HG02938 (cell line): ENCODE measurements at regions not wholly inside any gene's neighbourhood (a gene's known extent, or its start where the extent isn't known, plus 50 kb on each side); places are given as distances from the start of the nearest gene placed in this dataset.
"Not testable (repeated sequence)": the region's sequence is repeated elsewhere in the genome, so short reads cannot be mapped to it uniquely, and the experiment has no call there.

Experiments used
- ATAC-seq: cut with Tn5 transposase; IDR thresholded peaks from one replicate; pipeline ENCODE4 v1.9.1; 2021; ENCODE audit warnings: mild to moderate bottlenecking, moderate library complexity; ENCODE audit not compliant: unreplicated experiment

GRCh38 chr9:81455462-81456219, 233.7 kb downstream of the TLE1 start:
- no peak for ATAC-seq

GRCh38 chr9:81445331-81445921, 243.9 kb downstream of the TLE1 start:
- no peak for ATAC-seq

GRCh38 chr9:81431641-81432040, 257.7 kb downstream of the TLE1 start:
- ATAC-seq, result no peak

GRCh38 chr9:81430727-81431126, 258.6 kb downstream of the TLE1 start:
- no peak for ATAC-seq

- no peak for ATAC-seq
Observed at GRCh38 chr9:81427870-81428269, 261.5 kb downstream of the TLE1 start.

GRCh38 chr9:81424431-81424830, 264.9 kb downstream of the TLE1 start:
- no peak for ATAC-seq

- ATAC-seq, result no peak
Observed at GRCh38 chr9:81423589-81424326, 265.6 kb downstream of the TLE1 start.

- ATAC-seq, result not testable (repeated sequence)
Observed at GRCh38 chr9:81421090-81421489, 268.3 kb downstream of the TLE1 start.

- no peak for ATAC-seq
Observed at GRCh38 chr9:81420024-81420423, 269.3 kb downstream of the TLE1 start.

- ATAC-seq, result no peak
Observed at GRCh38 chr9:81417941-81418340, 271.4 kb downstream of the TLE1 start.

GRCh38 chr9:81417299-81417675, 272.1 kb downstream of the TLE1 start:
- no peak for ATAC-seq

GRCh38 chr9:81416476-81417298, 272.7 kb downstream of the TLE1 start:
- ATAC-seq, result no peak

- no peak for ATAC-seq
Observed at GRCh38 chr9:81414836-81415235, 274.5 kb downstream of the TLE1 start.

- no peak for ATAC-seq
Observed at GRCh38 chr9:81411961-81412360, 277.4 kb downstream of the TLE1 start.

GRCh38 chr9:81410201-81410600, 279.1 kb downstream of the TLE1 start:
- ATAC-seq, result no peak

GRCh38 chr9:81408951-81409350, 280.4 kb downstream of the TLE1 start:
- ATAC-seq, result no peak

GRCh38 chr9:81404931-81405598, 284.3 kb downstream of the TLE1 start:
- ATAC-seq, result no peak

GRCh38 chr9:81397481-81398381, 291.6 kb downstream of the TLE1 start:
- no peak for ATAC-seq

GRCh38 chr9:81396528-81396927, 292.8 kb downstream of the TLE1 start:
- no peak for ATAC-seq

- no peak for ATAC-seq
Observed at GRCh38 chr9:81395676-81396054, 293.7 kb downstream of the TLE1 start.
